Mammary epithelial cell (primary cell): ENCODE measurements at regions not wholly inside any gene's neighbourhood (a gene's known extent, or its start where the extent isn't known, plus 50 kb on each side); places are given as distances from the start of the nearest gene placed in this dataset.

Experiments used
- CTCF ChIP-seq, 2 donors: IDR thresholded peaks in 1 of 2; conservative IDR thresholded peaks in 1 of 2; 2 replicates each; pipeline ENCODE4 v1.5.1; 2011 to 2012; ENCODE audit warnings: inconsistent platforms in 2 of 2, low read length in 2 of 2, mild to moderate bottlenecking in 2 of 2, control low read depth in 1 of 2, low read depth in 1 of 2; ENCODE audit not compliant: insufficient read depth in 1 of 2; ENCODE audit errors: extremely low read depth in 1 of 2
- EZH2 ChIP-seq: IDR thresholded peaks from 2 replicates; pipeline ENCODE4 v1.6.1; 2012; ENCODE audit warnings: low read length, inconsistent platforms, borderline replicate concordance

- TF ChIP-seq EZH2 (no peak), CTCF (conservative IDR thresholded peaks at IDR 0.05 in 1 of 2, IDR thresholded peaks at IDR 0.05 in 1 of 2; ENCODE audit: extremely low read depth in 1 of 2, insufficient read depth in 1 of 2, low read depth in 1 of 2, low read length in 2 of 2) (no peak)
Measured at GRCh38 chr13:48879854-48880253, 95.9 kb upstream of the FNDC3A start.
